Smooth muscle cell (in vitro differentiated cells): ENCODE measurements at regions not wholly inside any gene's neighbourhood (a gene's known extent, or its start where the extent isn't known, plus 50 kb on each side); places are given as distances from the start of the nearest gene placed in this dataset.
A peak's percentile ranks its signal among the peaks of the same experiment; 100 is the strongest.

Experiments used
- DNase-seq: peaks from one replicate; lab custom pipeline; 2025; ENCODE audit not compliant: unreplicated experiment; lab: John Stamatoyannopoulos, UW
- H2AFZ ChIP-seq: fragments of 200-600 bp; sonication (generic); 2 replicates; pipeline ENCODE4 v1.6.0; 2016; ENCODE audit warnings: antibody characterized with exemption, low read depth, mild to moderate bottlenecking
- H3F3A ChIP-seq: fragments of 200-600 bp; sonication (generic); 2 replicates; pipeline ENCODE4 v1.6.0; 2017; ENCODE audit warnings: antibody characterized with exemption, low read depth
- H3K27ac ChIP-seq: fragments of 200-600 bp; sonication (generic); 2 replicates; pipeline ENCODE4 v1.5.1; 2016; ENCODE audit warnings: low read depth, mild to moderate bottlenecking
- H3K27me3 ChIP-seq: fragments of 200-600 bp; sonication (generic); 2 replicates; pipeline ENCODE4 v1.6.1; 2016; ENCODE audit warnings: low read depth, mild to moderate bottlenecking
- H3K36me3 ChIP-seq: fragments of 200-600 bp; sonication (generic); 2 replicates; pipeline ENCODE4 v1.5.1; 2016; ENCODE audit warnings: low read depth
- H3K4me1 ChIP-seq: fragments of 200-600 bp; sonication (generic); 2 replicates; pipeline ENCODE4 v1.5.1; 2016; ENCODE audit warnings: low read depth
- H3K4me2 ChIP-seq: fragments of 200-600 bp; sonication (generic); 2 replicates; pipeline ENCODE4 v1.6.0; 2016; ENCODE audit warnings: mild to moderate bottlenecking
- H3K4me3 ChIP-seq: fragments of 200-600 bp; sonication (generic); 2 replicates; pipeline ENCODE4 v1.5.1; 2016; ENCODE audit warnings: mild to moderate bottlenecking
- H3K79me2 ChIP-seq: fragments of 200-600 bp; sonication (generic); 2 replicates; pipeline ENCODE4 v1.6.0; 2016; ENCODE audit warnings: low read depth, mild to moderate bottlenecking
- H3K9ac ChIP-seq: fragments of 200-600 bp; sonication (generic); 2 replicates; pipeline ENCODE4 v1.6.0; 2016; ENCODE audit warnings: low read depth
- H3K9me3 ChIP-seq: fragments of 200-600 bp; sonication (generic); replicated peaks from 2 replicates; pipeline ENCODE4 v1.5.1; 2016; ENCODE audit warnings: low read depth
- H4K20me1 ChIP-seq: fragments of 200-600 bp; sonication (generic); 2 replicates; pipeline ENCODE4 v1.6.0; 2016; ENCODE audit warnings: low read depth
- CTCF ChIP-seq: fragments of 200-600 bp; sonication (generic); IDR thresholded peaks from 2 replicates; pipeline ENCODE4 v1.5.1; 2017; ENCODE audit warnings: borderline replicate concordance, mild to moderate bottlenecking, antibody characterized with exemption; ENCODE audit not compliant: insufficient read depth, poor library complexity, severe bottlenecking
- WGBS: methylation state at CpG from one replicate; pipeline ENCODE4 v1.1.7; 2016; ENCODE audit warnings: low lambda C conversion rate; 5-methylcytosine and 5-hydroxymethylcytosine counted together

DNA sequence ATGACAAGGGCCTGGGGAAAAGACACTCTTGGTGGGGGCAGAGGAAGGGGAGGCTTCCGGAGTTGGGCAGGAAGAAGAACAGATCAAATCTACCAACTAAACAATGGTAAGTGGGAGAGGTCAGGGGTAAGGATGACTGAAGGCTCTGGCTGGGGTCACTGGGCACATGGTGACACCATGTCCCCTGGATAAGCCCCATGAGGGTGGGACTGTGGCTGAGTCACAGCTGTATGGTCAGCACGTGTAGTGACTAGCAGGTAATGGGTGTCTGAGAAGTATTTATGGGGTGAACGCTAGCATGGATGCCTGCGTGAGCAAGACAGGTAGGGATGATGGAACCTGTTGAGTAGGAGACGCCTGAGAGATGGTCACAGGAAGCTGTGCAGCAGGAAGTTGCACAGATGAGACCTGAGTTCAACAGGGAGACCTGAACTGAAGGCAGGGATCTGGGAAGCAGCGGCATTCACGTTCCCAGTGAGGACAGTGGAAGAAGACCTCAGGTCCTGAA, 64.5 kb upstream of the SNX9 start:
- H3K4me1 ChIP-seq, result peaks cover 8% of the 10 kb centered on the region
- H3K79me2 ChIP-seq, result no peaks in the 10 kb centered on the region
- peaks cover 16% of the 10 kb centered on the region for H3F3A ChIP-seq
- H3K9ac ChIP-seq, result no peak overlapping the region
- no peak overlapping the region for H2AFZ ChIP-seq
- no peak overlapping the region for H3K4me2 ChIP-seq
- no peak for DNase-seq
- H4K20me1 ChIP-seq, result no peaks in the 10 kb centered on the region
- H3K9me3 ChIP-seq, result no peaks in the 10 kb centered on the region
- 92% methylated on average over 7 of the region's 7 CpGs for WGBS
- no peak for TF ChIP-seq CTCF
- H3K27ac ChIP-seq, result no peak overlapping the region
- H3K36me3 ChIP-seq, result no peaks in the 10 kb centered on the region
- H3K4me3 ChIP-seq, result no peak overlapping the region
- H3K27me3 ChIP-seq, result no peaks in the 10 kb centered on the region

GRCh38 chr6:157759028-157759427, 64.0 kb upstream of the SNX9 start:
- Histone ChIP-seq H3K4me2 (no peak overlapping the region), H3K27me3 (no peaks in the 10 kb centered on the region), H3K4me3 (no peak overlapping the region), H2AFZ (no peak overlapping the region), H3K36me3 (no peaks in the 10 kb centered on the region), H3F3A (peaks cover 20% of the 10 kb centered on the region), H3K4me1 (peaks cover 11% of the 10 kb centered on the region), H3K79me2 (no peaks in the 10 kb centered on the region), H3K9me3 (no peaks in the 10 kb centered on the region), H3K9ac (no peak overlapping the region), H3K27ac (no peak overlapping the region), H4K20me1 (no peaks in the 10 kb centered on the region)
- DNase-seq, result no peak
- 79% methylated on average over 4 of the region's 4 CpGs for WGBS
- no peak for TF ChIP-seq CTCF

DNA sequence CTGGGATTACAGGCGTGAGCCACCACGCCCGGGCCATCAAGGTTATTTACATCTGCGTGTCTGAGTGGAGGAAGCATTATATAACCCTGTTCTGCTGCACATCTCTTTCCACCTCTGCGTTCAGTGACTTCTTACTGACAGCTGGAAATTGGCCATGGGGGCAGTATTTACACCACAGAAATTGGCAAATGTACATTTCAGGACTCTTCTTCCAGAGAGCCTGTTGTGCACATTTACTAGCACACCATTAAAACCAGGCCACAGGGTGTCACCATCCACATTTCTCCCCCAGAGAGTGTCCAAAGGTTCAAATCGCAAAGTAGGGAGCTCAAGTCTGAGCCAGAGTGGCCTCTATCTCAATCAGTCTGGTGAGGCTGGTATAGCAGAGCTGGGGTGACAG, 62.9 kb upstream of the SNX9 start:
- H3K4me1 ChIP-seq, result peaks cover 13% of the 10 kb centered on the region
- DNase-seq, result no peak
- WGBS, result 96% methylated on average over 6 of the region's 6 CpGs
- no peaks in the 10 kb centered on the region for H3K9me3 ChIP-seq
- TF ChIP-seq CTCF, result no peak
- peak overlapping the region; percentile 47 for H3K9ac ChIP-seq
- no peak overlapping the region for H3K4me3 ChIP-seq
- no peaks in the 10 kb centered on the region for H3K27me3 ChIP-seq
- H3K27ac ChIP-seq, result peak overlapping the region; percentile 93
- peaks cover 23% of the 10 kb centered on the region for H3F3A ChIP-seq
- no peaks in the 10 kb centered on the region for H3K79me2 ChIP-seq
- H3K4me2 ChIP-seq, result peak overlapping the region; percentile 37
- no peak overlapping the region for H2AFZ ChIP-seq
- H3K36me3 ChIP-seq, result no peaks in the 10 kb centered on the region
- H4K20me1 ChIP-seq, result no peaks in the 10 kb centered on the region

GRCh38 chr6:157760589-157761330, 62.3 kb upstream of the SNX9 start:
- peaks cover 23% of the 10 kb centered on the region for H3F3A ChIP-seq
- H3K27me3 ChIP-seq, result no peaks in the 10 kb centered on the region
- H3K4me1 ChIP-seq, result peaks cover 6% of the 10 kb centered on the region
- H4K20me1 ChIP-seq, result no peaks in the 10 kb centered on the region
- H3K9me3 ChIP-seq, result no peaks in the 10 kb centered on the region
- no peak overlapping the region for H3K4me3 ChIP-seq
- H3K27ac ChIP-seq, result peak overlapping the region; percentile 93
- no peaks in the 10 kb centered on the region for H3K36me3 ChIP-seq
- no peaks in the 10 kb centered on the region for H3K79me2 ChIP-seq
- no peak for TF ChIP-seq CTCF
- peak overlapping the region; percentile 60 for H3K4me2 ChIP-seq
- peak overlapping the region; percentile 78 for H3K9ac ChIP-seq
- H2AFZ ChIP-seq, result no peak overlapping the region
- 36% methylated on average over 7 of the region's 7 CpGs for WGBS
- no peak for DNase-seq
